ENCODE measurements at regions not wholly inside any gene's neighbourhood (a gene's known extent, or its start where the extent isn't known, plus 50 kb on each side); places are given as distances from the start of the nearest gene placed in this dataset.

DNA sequence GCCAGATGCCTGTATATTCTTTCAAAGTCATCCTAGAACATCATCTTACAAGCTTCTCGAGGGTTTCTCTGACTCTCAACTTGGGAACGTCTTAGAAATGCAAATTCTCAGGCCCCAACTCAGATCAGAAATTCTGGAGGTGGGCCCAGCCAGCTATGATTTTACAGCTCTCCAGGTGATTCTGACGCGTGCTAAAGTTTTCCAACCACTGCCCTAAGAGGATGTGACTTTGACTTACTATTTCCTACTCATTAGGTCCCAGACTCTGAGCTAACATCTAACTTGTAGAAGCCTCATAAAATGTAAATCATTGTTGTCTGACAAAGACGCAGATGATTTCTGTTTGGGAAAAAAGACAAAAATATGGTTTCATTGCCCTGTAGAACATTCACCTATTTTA is 61.1 kb downstream of the IRAG1 start:
- TF ChIP-seq, protein P1, sequence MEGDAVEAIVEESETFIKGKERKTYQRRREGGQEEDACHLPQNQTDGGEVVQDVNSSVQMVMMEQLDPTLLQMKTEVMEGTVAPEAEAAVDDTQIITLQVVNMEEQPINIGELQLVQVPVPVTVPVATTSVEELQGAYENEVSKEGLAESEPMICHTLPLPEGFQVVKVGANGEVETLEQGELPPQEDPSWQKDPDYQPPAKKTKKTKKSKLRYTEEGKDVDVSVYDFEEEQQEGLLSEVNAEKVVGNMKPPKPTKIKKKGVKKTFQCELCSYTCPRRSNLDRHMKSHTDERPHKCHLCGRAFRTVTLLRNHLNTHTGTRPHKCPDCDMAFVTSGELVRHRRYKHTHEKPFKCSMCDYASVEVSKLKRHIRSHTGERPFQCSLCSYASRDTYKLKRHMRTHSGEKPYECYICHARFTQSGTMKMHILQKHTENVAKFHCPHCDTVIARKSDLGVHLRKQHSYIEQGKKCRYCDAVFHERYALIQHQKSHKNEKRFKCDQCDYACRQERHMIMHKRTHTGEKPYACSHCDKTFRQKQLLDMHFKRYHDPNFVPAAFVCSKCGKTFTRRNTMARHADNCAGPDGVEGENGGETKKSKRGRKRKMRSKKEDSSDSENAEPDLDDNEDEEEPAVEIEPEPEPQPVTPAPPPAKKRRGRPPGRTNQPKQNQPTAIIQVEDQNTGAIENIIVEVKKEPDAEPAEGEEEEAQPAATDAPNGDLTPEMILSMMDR (IDR thresholded peaks at IDR 0.05) = no peak
- TF ChIP-seq POLR2AphosphoS5 (IDR thresholded peaks at IDR 0.05; ENCODE audit: low read depth, low read length) (no peak), SIN3A (IDR thresholded peaks at IDR 0.05; ENCODE audit: borderline replicate concordance, insufficient read depth, low read depth, low read length) (no peak)

All from Panc1 (cell line).